Activated T-helper 1 cell treated with anti-CD3 and anti-CD28 coated beads, Interleukin-12 subunit alpha, Interleukin-12 subunit beta, Interleukin-2, Interleukin-4 antibody, amounts not matched to agents 30 ng/mL and 10 ng/mL and 1 ng/mL, durations not matched to agents 14 hours and 24 hours and 36 hours (primary cell): ENCODE measurements at regions not wholly inside any gene's neighbourhood (a gene's known extent, or its start where the extent isn't known, plus 50 kb on each side); places are given as distances from the start of the nearest gene placed in this dataset.

Experiments used
- DNase-seq: peaks from one replicate; pipeline ENCODE4 v3.0.0; 2021; ENCODE audit warnings: low spot score
- H3K27ac Mint-ChIP-seq: one replicate; pipeline ENCODE4 v1.8.0; 2021; ENCODE audit warnings: mild to moderate bottlenecking, mixed read lengths
- H3K27me3 Mint-ChIP-seq: one replicate; pipeline ENCODE4 v1.8.0; 2022; ENCODE audit warnings: mild to moderate bottlenecking, moderate library complexity, mixed read lengths; ENCODE audit not compliant: insufficient read depth
- H3K36me3 Mint-ChIP-seq: one replicate; pipeline ENCODE4 v1.8.0; 2021; ENCODE audit warnings: low read depth, mixed read lengths
- H3K4me1 Mint-ChIP-seq: one replicate; pipeline ENCODE4 v1.8.0; 2021; ENCODE audit warnings: low read depth, mixed read lengths
- H3K4me3 Mint-ChIP-seq: one replicate; pipeline ENCODE4 v1.8.0; 2021; ENCODE audit warnings: mild to moderate bottlenecking, moderate library complexity, mixed read lengths
- H3K9me3 Mint-ChIP-seq: one replicate; pipeline ENCODE4 v1.8.0; 2021; ENCODE audit warnings: mixed read lengths
- intact Hi-C: fragments of 100-400 bp; cut with micrococcal nuclease; formaldehyde crosslinking; loops from one replicate; pipeline ENCODE4 v1.15.1; 2024

DNA sequence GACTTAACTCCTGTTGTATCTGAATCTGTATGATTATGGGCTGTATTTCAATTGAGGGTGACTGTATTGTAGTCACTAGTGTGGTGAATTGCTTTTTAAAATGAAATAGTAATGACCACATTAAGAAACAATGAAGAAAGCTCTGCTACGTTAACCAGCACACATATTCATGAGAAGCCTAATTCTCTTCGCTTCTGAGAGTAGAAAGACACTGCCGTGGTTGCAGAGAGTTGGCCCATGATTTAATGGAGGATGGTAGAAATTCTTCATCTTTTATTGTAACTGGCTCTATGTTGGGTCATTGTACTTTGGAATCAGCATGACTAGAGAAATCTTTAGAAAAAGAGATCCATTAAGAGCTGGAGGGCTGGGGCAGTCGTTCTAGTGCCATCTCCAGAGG, 451.5 kb downstream of the PCDH17 start:
- intact Hi-C loops: no loop called here
- DNase-seq: no peak
- Mint-ChIP-seq H3K36me3 (no peaks in the 10 kb centered on the region), H3K4me3 (no peak overlapping the region), H3K4me1 (no peaks in the 10 kb centered on the region), H3K27me3 (no peaks in the 10 kb centered on the region), H3K27ac (no peak overlapping the region), H3K9me3 (no peaks in the 10 kb centered on the region)

DNA sequence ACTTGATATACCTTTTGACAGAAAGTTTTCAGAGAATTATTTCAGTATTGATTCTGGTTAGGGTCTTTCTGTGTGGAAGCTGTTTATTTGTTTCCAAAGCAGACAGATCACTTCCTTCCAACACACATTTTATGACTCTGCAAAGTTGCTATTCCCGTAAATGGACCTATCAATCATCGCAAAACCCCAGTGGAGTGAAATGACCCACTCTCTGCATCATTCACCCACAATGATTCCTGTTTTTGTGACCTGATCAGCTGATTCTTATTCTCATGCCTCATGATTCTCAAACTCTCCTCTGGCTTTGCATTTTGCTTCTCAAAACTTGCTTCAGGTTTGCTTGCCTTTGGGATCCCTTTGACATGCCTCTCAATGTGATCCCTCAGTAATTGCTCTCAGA, 453.7 kb downstream of the PCDH17 start:
- DNase-seq: no peak

DNA sequence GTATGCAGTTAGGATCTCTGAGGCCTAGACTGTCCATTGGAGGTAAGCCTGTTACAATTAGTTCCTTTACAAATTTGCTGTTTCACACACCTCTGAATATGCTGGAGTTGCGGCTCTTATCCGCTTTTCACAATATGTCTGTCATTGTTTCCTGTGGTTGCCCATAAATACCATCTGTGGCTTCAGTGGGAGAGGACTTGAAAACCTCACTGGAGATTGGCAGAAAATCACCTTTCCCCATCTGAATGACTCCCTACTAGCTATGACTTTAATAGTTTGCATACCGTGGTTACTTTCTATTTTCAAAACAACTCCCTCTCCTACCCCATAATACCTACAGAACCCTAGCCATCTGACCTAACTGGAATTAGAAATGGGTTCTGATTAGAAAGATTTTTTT, 454.3 kb downstream of the PCDH17 start:
- H3K27me3 Mint-ChIP-seq: no peaks in the 10 kb centered on the region
- no peak for DNase-seq

More for the DNA sequence above, 453.7 kb downstream of the PCDH17 start:
- no peaks in the 10 kb centered on the region for H3K4me1 Mint-ChIP-seq
- no peaks in the 10 kb centered on the region for H3K27me3 Mint-ChIP-seq
- H3K4me3 Mint-ChIP-seq: no peak overlapping the region
- intact Hi-C loops: no loop called here
- H3K36me3 Mint-ChIP-seq: no peaks in the 10 kb centered on the region
- H3K9me3 Mint-ChIP-seq: no peaks in the 10 kb centered on the region
- H3K27ac Mint-ChIP-seq: no peak overlapping the region

GRCh38 chr13:58087566-58087965, 456.0 kb downstream of the PCDH17 start:
- H3K27me3 Mint-ChIP-seq: no peaks in the 10 kb centered on the region
- H3K4me3 Mint-ChIP-seq: no peak overlapping the region
- intact Hi-C loops: no loop called here
- no peak for DNase-seq
- H3K36me3 Mint-ChIP-seq: no peaks in the 10 kb centered on the region
- no peaks in the 10 kb centered on the region for H3K9me3 Mint-ChIP-seq
- H3K4me1 Mint-ChIP-seq: no peaks in the 10 kb centered on the region
- no peak overlapping the region for H3K27ac Mint-ChIP-seq

More for the DNA sequence above, 454.3 kb downstream of the PCDH17 start:
- no peak overlapping the region for H3K27ac Mint-ChIP-seq
- H3K4me1 Mint-ChIP-seq: no peaks in the 10 kb centered on the region
- H3K36me3 Mint-ChIP-seq: no peaks in the 10 kb centered on the region
- H3K9me3 Mint-ChIP-seq: no peaks in the 10 kb centered on the region
- intact Hi-C loops: no loop called here
- no peak overlapping the region for H3K4me3 Mint-ChIP-seq

DNA sequence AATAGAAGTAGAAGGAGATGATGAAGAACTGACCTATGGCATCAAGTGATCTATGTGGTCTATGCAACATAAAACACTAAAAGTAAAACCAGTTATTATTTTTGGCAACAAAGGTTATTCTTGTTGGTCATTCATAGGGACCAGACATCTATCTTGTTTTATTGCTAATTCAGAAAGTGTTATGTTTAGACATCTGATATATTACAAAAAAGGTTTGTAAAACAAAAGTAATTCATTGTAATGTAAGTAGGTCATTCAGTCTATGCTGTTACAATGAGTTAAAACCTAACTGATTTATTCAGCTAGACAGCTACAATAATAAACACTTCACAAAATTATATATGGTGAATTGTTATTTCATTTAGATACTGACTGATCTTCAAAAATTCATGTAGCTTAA, 461.9 kb downstream of the PCDH17 start:
- Mint-ChIP-seq H3K27me3 (no peaks in the 10 kb centered on the region), H3K4me3 (no peak overlapping the region), H3K27ac (no peak overlapping the region), H3K4me1 (no peaks in the 10 kb centered on the region), H3K36me3 (no peaks in the 10 kb centered on the region), H3K9me3 (peaks cover 6% of the 10 kb centered on the region)
- no peak for DNase-seq
- intact Hi-C loops: no loop called here

- H3K9me3 Mint-ChIP-seq: peaks cover 6% of the 10 kb centered on the region
- no peak overlapping the region for H3K27ac Mint-ChIP-seq
- no peaks in the 10 kb centered on the region for H3K36me3 Mint-ChIP-seq
- intact Hi-C loops: no loop called here
- no peak for DNase-seq
- H3K4me1 Mint-ChIP-seq: no peaks in the 10 kb centered on the region
- no peak overlapping the region for H3K4me3 Mint-ChIP-seq
- H3K27me3 Mint-ChIP-seq: no peaks in the 10 kb centered on the region
Measured at GRCh38 chr13:58097831-58098230, 466.3 kb downstream of the PCDH17 start.

DNA sequence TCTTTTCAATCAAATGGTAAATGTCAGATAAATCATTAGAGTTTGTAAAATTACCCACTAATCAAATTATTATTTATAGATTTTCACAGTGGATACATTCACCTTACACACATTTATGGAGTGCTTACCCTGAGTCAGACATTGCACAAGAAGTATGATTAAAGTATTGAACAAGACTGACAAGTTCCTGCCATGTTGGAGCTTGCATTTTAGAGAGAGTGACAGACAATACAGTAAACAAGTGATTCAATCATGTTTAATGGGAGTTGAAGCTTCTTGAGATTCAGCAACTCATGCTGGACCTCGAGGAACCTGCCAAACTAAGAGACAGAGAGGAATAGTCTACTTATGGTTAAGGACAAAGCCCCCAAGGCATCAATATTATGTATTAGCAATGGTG, 487.8 kb downstream of the PCDH17 start:
- no peak overlapping the region for H3K27ac Mint-ChIP-seq
- intact Hi-C loops: no loop called here
- H3K36me3 Mint-ChIP-seq: no peaks in the 10 kb centered on the region
- H3K27me3 Mint-ChIP-seq: no peaks in the 10 kb centered on the region
- H3K4me1 Mint-ChIP-seq: no peaks in the 10 kb centered on the region
- DNase-seq: no peak
- H3K9me3 Mint-ChIP-seq: peaks cover 16% of the 10 kb centered on the region
- H3K4me3 Mint-ChIP-seq: no peak overlapping the region

GRCh38 chr13:58119804-58120203, 488.3 kb downstream of the PCDH17 start:
- H3K36me3 Mint-ChIP-seq: no peaks in the 10 kb centered on the region
- no peak for DNase-seq
- intact Hi-C loops: no loop called here
- H3K9me3 Mint-ChIP-seq: peaks cover 16% of the 10 kb centered on the region
- H3K27me3 Mint-ChIP-seq: no peaks in the 10 kb centered on the region
- no peaks in the 10 kb centered on the region for H3K4me1 Mint-ChIP-seq
- H3K27ac Mint-ChIP-seq: no peak overlapping the region
- H3K4me3 Mint-ChIP-seq: no peak overlapping the region

GRCh38 chr13:58126496-58126895, 495.0 kb downstream of the PCDH17 start:
- intact Hi-C loops: no loop called here
- H3K27me3 Mint-ChIP-seq: no peaks in the 10 kb centered on the region
- H3K4me3 Mint-ChIP-seq: no peak overlapping the region
- no peaks in the 10 kb centered on the region for H3K36me3 Mint-ChIP-seq
- H3K9me3 Mint-ChIP-seq: peaks cover 45% of the 10 kb centered on the region
- no peaks in the 10 kb centered on the region for H3K4me1 Mint-ChIP-seq
- DNase-seq: no peak
- no peak overlapping the region for H3K27ac Mint-ChIP-seq

GRCh38 chr13:58134012-58134411, 502.5 kb downstream of the PCDH17 start:
- Mint-ChIP-seq H3K36me3 (no peaks in the 10 kb centered on the region), H3K4me1 (no peaks in the 10 kb centered on the region), H3K4me3 (no peak overlapping the region), H3K27me3 (no peaks in the 10 kb centered on the region), H3K27ac (no peak overlapping the region), H3K9me3 (peaks cover 35% of the 10 kb centered on the region)
- no peak for DNase-seq
- intact Hi-C loops: no loop called here

DNA sequence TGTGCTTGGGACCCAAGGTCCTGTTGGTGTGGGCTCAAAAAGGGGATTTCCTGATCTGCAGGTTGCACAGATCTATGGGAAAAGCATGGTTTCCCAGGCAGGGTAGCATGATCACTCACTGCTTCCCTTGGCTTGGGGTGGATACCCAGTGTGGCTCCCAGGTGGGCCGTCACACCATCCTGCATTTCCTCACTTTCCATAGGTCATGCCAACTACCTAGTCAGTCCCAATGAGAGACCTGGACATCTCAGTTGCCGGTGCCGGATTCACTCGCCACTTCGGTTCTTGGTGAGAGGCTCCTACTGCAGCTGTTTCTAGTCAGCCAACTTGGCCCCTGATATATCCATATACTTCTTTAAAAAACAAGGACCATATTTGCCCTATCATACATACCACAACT, 503.0 kb downstream of the PCDH17 start:
- H3K27ac Mint-ChIP-seq: no peak overlapping the region
- H3K36me3 Mint-ChIP-seq: no peaks in the 10 kb centered on the region
- intact Hi-C loops: no loop called here
- no peaks in the 10 kb centered on the region for H3K27me3 Mint-ChIP-seq
- no peak for DNase-seq
- no peaks in the 10 kb centered on the region for H3K4me1 Mint-ChIP-seq
- peaks cover 35% of the 10 kb centered on the region for H3K9me3 Mint-ChIP-seq
- H3K4me3 Mint-ChIP-seq: no peak overlapping the region

DNA sequence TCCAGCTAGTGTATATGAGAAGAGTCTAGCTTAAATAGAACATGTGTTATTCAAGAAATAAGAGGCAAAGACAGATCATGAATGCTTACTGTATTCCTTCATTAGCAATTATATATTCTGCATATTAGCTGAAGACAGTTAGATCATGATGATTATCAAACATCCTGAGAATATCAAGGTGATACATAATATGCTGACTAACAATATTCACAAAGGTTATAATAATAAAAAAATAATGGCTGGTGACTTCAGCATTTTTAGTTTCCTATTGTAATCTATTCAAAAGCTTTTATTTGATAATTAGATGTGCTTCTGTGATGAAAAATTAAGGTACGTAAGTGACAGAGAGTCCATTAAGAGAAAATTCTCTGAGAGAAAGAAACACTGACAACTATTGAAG, 511.4 kb downstream of the PCDH17 start:
- peaks cover 21% of the 10 kb centered on the region for H3K9me3 Mint-ChIP-seq
- H3K27ac Mint-ChIP-seq: no peak overlapping the region
- H3K36me3 Mint-ChIP-seq: no peaks in the 10 kb centered on the region
- H3K4me1 Mint-ChIP-seq: no peaks in the 10 kb centered on the region
- H3K4me3 Mint-ChIP-seq: no peak overlapping the region
- intact Hi-C loops: no loop called here
- no peak for DNase-seq
- H3K27me3 Mint-ChIP-seq: no peaks in the 10 kb centered on the region

DNA sequence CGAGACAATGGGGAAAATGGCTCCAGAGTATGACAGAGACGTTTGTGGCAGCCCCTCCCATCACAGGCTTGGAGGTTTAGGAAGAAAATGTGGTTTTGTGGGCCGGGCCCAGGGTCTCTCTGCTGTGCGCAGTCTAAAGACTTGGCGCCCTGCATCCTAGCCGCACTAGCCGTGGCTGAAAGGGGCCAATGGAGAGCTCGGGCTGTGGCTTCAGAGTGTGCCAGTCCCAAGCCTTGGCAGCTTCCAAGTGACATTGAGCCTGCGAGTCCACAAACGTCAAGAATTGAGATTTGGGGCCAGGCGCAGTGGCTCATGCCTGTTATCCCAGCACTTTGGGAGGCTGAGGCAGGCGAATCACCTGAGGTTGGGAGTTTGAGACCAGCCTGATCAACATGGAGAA, 513.1 kb downstream of the PCDH17 start:
- no peak for DNase-seq
- Mint-ChIP-seq H3K9me3 (peaks cover 18% of the 10 kb centered on the region), H3K4me1 (no peaks in the 10 kb centered on the region), H3K4me3 (no peak overlapping the region), H3K27me3 (no peaks in the 10 kb centered on the region), H3K27ac (no peak overlapping the region), H3K36me3 (no peaks in the 10 kb centered on the region)
- intact Hi-C loops: no loop called here

DNA sequence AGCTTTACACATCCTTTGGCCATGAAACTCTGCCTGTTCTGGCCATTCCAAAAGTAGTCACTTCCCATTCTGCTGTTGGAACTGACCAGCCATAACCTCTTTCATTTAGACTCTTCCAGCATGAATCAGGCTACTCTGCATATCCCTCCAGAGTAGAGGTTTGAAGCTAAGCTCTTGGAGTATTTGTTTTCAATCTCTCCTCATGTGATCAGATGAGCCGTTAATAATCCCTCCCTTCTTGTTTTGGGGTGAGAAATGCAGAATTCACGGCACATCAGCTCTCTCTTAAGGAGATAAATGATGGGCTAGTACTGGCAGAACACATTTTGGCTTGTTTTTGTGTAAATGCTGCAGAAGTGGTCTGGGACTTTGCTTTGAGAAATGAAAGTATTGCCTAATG, 519.9 kb downstream of the PCDH17 start:
- intact Hi-C loops: no loop called here
- no peak overlapping the region for H3K27ac Mint-ChIP-seq

More for the DNA sequence above, 519.9 kb downstream of the PCDH17 start:
- Mint-ChIP-seq H3K4me1 (no peaks in the 10 kb centered on the region), H3K27me3 (no peaks in the 10 kb centered on the region), H3K36me3 (no peaks in the 10 kb centered on the region), H3K4me3 (no peak overlapping the region), H3K9me3 (no peaks in the 10 kb centered on the region)
- DNase-seq: no peak
